ENCODE measurements at regions not wholly inside any gene's neighbourhood (a gene's known extent, or its start where the extent isn't known, plus 50 kb on each side); places are given as distances from the start of the nearest gene placed in this dataset.
A peak's percentile ranks its signal among the peaks of the same experiment; 100 is the strongest.

DNA sequence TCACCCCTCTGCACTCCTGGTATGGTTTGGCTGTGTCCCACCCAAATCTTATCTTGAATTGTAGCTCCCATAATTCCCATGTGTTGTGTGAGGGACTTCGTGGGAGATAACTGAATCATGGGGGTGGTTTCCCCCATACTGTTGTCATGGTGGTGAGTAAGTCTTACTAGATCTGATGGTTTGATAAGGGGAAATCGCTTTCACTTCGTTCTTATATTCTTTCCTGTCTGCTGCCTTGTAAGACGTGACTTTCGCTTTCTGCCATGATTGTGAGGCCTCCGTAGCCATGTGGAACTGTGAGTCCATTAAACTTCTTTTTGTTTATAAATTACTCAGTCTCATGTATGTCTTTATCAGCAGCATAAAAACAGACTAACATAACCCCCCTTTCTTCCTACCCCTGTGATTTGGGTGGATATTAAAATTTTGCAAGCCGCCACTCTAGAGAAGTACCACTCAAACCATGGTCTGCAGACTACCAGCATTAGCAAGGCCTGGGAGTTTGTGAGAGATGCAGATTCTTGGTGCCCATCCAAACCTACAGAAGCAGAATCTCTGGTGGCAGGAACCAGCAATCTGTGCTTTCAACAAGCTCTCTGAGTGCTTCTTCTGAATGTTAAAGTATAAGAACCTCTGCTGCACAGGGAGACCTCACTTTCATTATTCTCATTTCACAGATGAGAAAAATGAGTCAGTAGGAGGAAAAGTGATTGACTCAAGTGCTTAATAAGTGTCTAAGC lies 999.5 kb upstream of the EEF2KMT start:
- no peak for DNase-seq (ENCODE audit: low spot score)
- ChIA-PET POLR2A (ENCODE audit: low non-redundant PET) (no interaction called here), CTCF (no interaction called here)
- TF ChIP-seq CTCF (conservative IDR thresholded peaks at IDR 0.05; ENCODE audit: low read depth) = no peak
- no peak overlapping the region for H3K27ac ChIP-seq

GRCh38 chr16:6095414-6095813 lies 997.8 kb upstream of the EEF2KMT start:
- no peak for DNase-seq (ENCODE audit: low spot score)
- CTCF ChIA-PET = interaction anchor here (0.6 kb wide), 1 partner anchor 82 kb away, joined by 3 read pairs; no protein-coding TSS in a partner anchor
- H3K27ac ChIP-seq = no peak overlapping the region
- POLR2A ChIA-PET (ENCODE audit: low non-redundant PET) = no interaction called here
- no peak for TF ChIP-seq CTCF (conservative IDR thresholded peaks at IDR 0.05; ENCODE audit: low read depth)

GRCh38 chr16:6091021-6091420 lies 993.4 kb upstream of the EEF2KMT start:
- CTCF ChIA-PET = no interaction called here
- TF ChIP-seq CTCF (conservative IDR thresholded peaks at IDR 0.05; ENCODE audit: low read depth) = no peak
- H3K27ac ChIP-seq = no peak overlapping the region
- POLR2A ChIA-PET (ENCODE audit: low non-redundant PET) = no interaction called here
- no peak for DNase-seq (ENCODE audit: low spot score)

GRCh38 chr16:6081320-6081976 lies 983.9 kb upstream of the EEF2KMT start:
- ChIA-PET POLR2A (ENCODE audit: low non-redundant PET) (no interaction called here), CTCF (interaction anchor here (0.8 kb wide), 1 partner anchor 62 kb away, joined by 3 read pairs; no protein-coding TSS in a partner anchor)
- no peak overlapping the region for H3K27ac ChIP-seq
- peak; percentile 29; the same call in 1 of the 2 replicates for TF ChIP-seq CTCF (conservative IDR thresholded peaks at IDR 0.05; ENCODE audit: low read depth)
- peak; percentile 8 for DNase-seq (ENCODE audit: low spot score)

DNA sequence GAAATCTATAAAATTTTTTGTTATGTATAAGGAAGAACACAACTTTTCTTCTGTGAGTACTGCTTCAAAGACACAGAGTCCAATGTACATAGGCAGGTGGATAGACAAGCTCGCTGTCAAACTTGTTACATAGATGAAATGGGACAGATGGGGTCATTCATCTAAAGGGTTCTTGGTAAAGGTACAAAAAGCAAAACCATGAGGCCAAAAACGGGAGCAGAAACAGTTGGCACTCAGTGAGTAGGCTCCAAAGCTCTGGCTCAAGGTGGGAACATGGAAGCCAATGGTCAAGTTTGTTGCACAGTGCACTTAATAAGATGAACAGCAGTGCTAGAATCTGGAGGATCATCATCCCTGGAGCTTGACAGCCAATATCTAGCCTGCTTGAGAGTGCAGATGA lies 979.0 kb upstream of the EEF2KMT start:
- ChIA-PET CTCF (interaction anchor here (0.6 kb wide), 1 partner anchor 743 kb away, joined by 4 read pairs; no protein-coding TSS in a partner anchor), POLR2A (ENCODE audit: low non-redundant PET) (no interaction called here)
- DNase-seq (ENCODE audit: low spot score) = no peak
- no peak overlapping the region for H3K27ac ChIP-seq
- no peak for TF ChIP-seq CTCF (conservative IDR thresholded peaks at IDR 0.05; ENCODE audit: low read depth)

GRCh38 chr16:6068063-6068462 lies 970.5 kb upstream of the EEF2KMT start:
- ChIA-PET CTCF (no interaction called here), POLR2A (ENCODE audit: low non-redundant PET) (no interaction called here)
- H3K27ac ChIP-seq = no peak overlapping the region
- no peak for TF ChIP-seq CTCF (conservative IDR thresholded peaks at IDR 0.05; ENCODE audit: low read depth)
- DNase-seq (ENCODE audit: low spot score) = no peak

Data from RWPE1 (cell line).